IMR-90 (cell line): ENCODE measurements at regions not wholly inside any gene's neighbourhood (a gene's known extent, or its start where the extent isn't known, plus 50 kb on each side); places are given as distances from the start of the nearest gene placed in this dataset.

Experiments used
- ATAC-seq: fragments of 200-7000 bp; cut with Tn5 transposase; 2 replicates; pipeline ENCODE4 v1.9.1; 2020; ENCODE audit warnings: low read depth, mild to moderate bottlenecking, moderate library complexity
- BruUV-seq: library from RNA; stranded (reverse); fragments of 400-500 nt; replicated peaks from 2 replicates; lab custom pipeline; 2021; lab: Mats Ljungman, UMichigan
- CTCF ChIA-PET: fragments of 300-600 bp; formaldehyde crosslinking; extraction: SDS; loops from one replicate; lab custom pipeline; 2021; ENCODE audit warnings: antibody characterized with exemption; lab: Yijun Ruan, JAX
- POLR2A ChIA-PET: fragments of 300-600 bp; sonication (Branson Sonifier 250); formaldehyde crosslinking; loops from one replicate; lab custom pipeline; 2022; ENCODE audit warnings: antibody characterized with exemption; ENCODE audit not compliant: unreplicated experiment; lab: Charles Lee
- DNase-seq: peaks from one replicate; pipeline ENCODE4 v3.0.0; 2013
- H2AFZ ChIP-seq: replicated peaks from 2 replicates; pipeline ENCODE3; 2013; ENCODE audit warnings: low read length, mild to moderate bottlenecking; ENCODE audit not compliant: poor library complexity
- H2AK5ac ChIP-seq: 2 replicates; pipeline ENCODE4 v1.6.1; 2013; ENCODE audit warnings: low read depth, low read length, inconsistent platforms
- H2AK9ac ChIP-seq: replicated peaks from 2 replicates; pipeline ENCODE3; 2013; ENCODE audit warnings: mild to moderate bottlenecking, low read depth, low read length, moderate library complexity; ENCODE audit not compliant: poor library complexity
- H2BK120ac ChIP-seq: 2 replicates; pipeline ENCODE4 v1.6.1; 2013; ENCODE audit warnings: low read depth, low read length, inconsistent platforms
- H2BK15ac ChIP-seq: 3 replicates; pipeline ENCODE4 v1.6.1; 2013; ENCODE audit warnings: low read depth, low read length, inconsistent platforms
- H2BK20ac ChIP-seq: 2 replicates; pipeline ENCODE4 v1.6.1; 2013; ENCODE audit warnings: low read depth, mild to moderate bottlenecking, inconsistent platforms, low read length, moderate library complexity
- H2BK5ac ChIP-seq: 2 replicates; pipeline ENCODE4 v1.6.1; 2013; ENCODE audit warnings: mild to moderate bottlenecking, low read depth, low read length, inconsistent platforms; ENCODE audit not compliant: poor library complexity, severe bottlenecking
- H3K14ac ChIP-seq: replicated peaks from 2 replicates; pipeline ENCODE4 v1.6.1; 2013; ENCODE audit warnings: low read depth, low read length, inconsistent platforms
- H3K18ac ChIP-seq: 2 replicates; pipeline ENCODE4 v1.6.1; 2013; ENCODE audit warnings: low read depth, low read length, control low read depth
- H3K23ac ChIP-seq: 2 replicates; pipeline ENCODE4 v1.6.1; 2013; ENCODE audit warnings: low read depth, low read length, inconsistent platforms
- H3K27ac ChIP-seq: 2 replicates; pipeline ENCODE4 v1.5.1; 2013; ENCODE audit warnings: mild to moderate bottlenecking, control low read depth, low read length; ENCODE audit not compliant: insufficient read depth
- H3K27me3 ChIP-seq: 2 replicates; pipeline ENCODE4 v1.6.1; 2013; ENCODE audit warnings: low read length; ENCODE audit not compliant: control insufficient read depth, insufficient read depth
- H3K36me3 ChIP-seq: 2 replicates; pipeline ENCODE4 v1.6.1; 2013; ENCODE audit warnings: low read length, mixed read lengths; ENCODE audit not compliant: control insufficient read depth, insufficient read depth
- H3K4ac ChIP-seq: 2 replicates; pipeline ENCODE4 v1.6.1; 2013; ENCODE audit warnings: low read depth, low read length, inconsistent platforms
- H3K4me1 ChIP-seq: 2 replicates; pipeline ENCODE4 v1.6.1; 2013; ENCODE audit warnings: low read length, mixed read lengths; ENCODE audit not compliant: control insufficient read depth, insufficient read depth
- H3K4me2 ChIP-seq: 2 replicates; pipeline ENCODE4 v1.6.1; 2013; ENCODE audit warnings: low read depth, mild to moderate bottlenecking, control low read depth, low read length, moderate library complexity
- H3K4me3 ChIP-seq: 2 replicates; pipeline ENCODE4 v1.5.1; 2013; ENCODE audit warnings: low read depth, mild to moderate bottlenecking, control low read depth, low read length, moderate library complexity; ENCODE audit not compliant: insufficient read depth
- H3K56ac ChIP-seq: 2 replicates; pipeline ENCODE4 v1.6.1; 2013; ENCODE audit warnings: low read length, inconsistent platforms; ENCODE audit not compliant: insufficient read depth; ENCODE audit errors: extremely low read depth
- H3K79me1 ChIP-seq, 2 experiments: 2 replicates each; pipeline ENCODE4 v1.6.1; 2013; ENCODE audit warnings: low read length in 2 of 2, inconsistent platforms in 1 of 2, low read depth in 1 of 2
- H3K9ac ChIP-seq: 2 replicates; pipeline ENCODE4 v1.6.1; 2013; ENCODE audit warnings: low read depth, low read length, control low read depth
- H3K9me1 ChIP-seq: 2 replicates; pipeline ENCODE4 v1.6.1; 2013; ENCODE audit warnings: low read length, inconsistent platforms; ENCODE audit not compliant: insufficient read depth
- H3K9me3 ChIP-seq: 2 replicates; pipeline ENCODE4 v1.6.1; 2013; ENCODE audit warnings: low read length; ENCODE audit not compliant: control insufficient read depth, insufficient read depth
- H4K20me1 ChIP-seq: 2 replicates; pipeline ENCODE4 v1.6.1; 2013; ENCODE audit warnings: low read length, inconsistent platforms; ENCODE audit not compliant: insufficient read depth
- H4K5ac ChIP-seq: 2 replicates; pipeline ENCODE4 v1.6.1; 2013; ENCODE audit warnings: mild to moderate bottlenecking, low read depth, low read length, control low read depth
- H4K8ac ChIP-seq, 2 experiments: 2 replicates each; pipeline ENCODE4 v1.6.1; 2013; ENCODE audit warnings: low read depth in 2 of 2, low read length in 2 of 2, control low read depth in 1 of 2, inconsistent platforms in 1 of 2
- H4K91ac ChIP-seq: 2 replicates; pipeline ENCODE4 v1.6.1; 2013; ENCODE audit warnings: low read depth, low read length, inconsistent platforms; ENCODE audit not compliant: insufficient read depth
- CHD1 ChIP-seq: IDR thresholded peaks from 2 replicates; pipeline ENCODE4 v1.6.1; 2012; ENCODE audit warnings: low read depth, low read length, improper control_type of control experiment
- CTCF ChIP-seq: conservative IDR thresholded peaks from 2 replicates; pipeline ENCODE4 v1.5.1; 2012; ENCODE audit warnings: mild to moderate bottlenecking, low read depth, low read length, improper control_type of control experiment
- ELK1 ChIP-seq: fragments of 150-350 bp; IDR thresholded peaks from 2 replicates; pipeline ENCODE4 v1.6.1; 2016; ENCODE audit warnings: low read depth, mild to moderate bottlenecking, low read length, moderate library complexity, borderline replicate concordance
- FOS ChIP-seq: fragments of 150-350 bp; IDR thresholded peaks from 2 replicates; pipeline ENCODE4 v1.6.1; 2016; ENCODE audit warnings: low read depth, low read length
- MAFK ChIP-seq: IDR thresholded peaks from 2 replicates; pipeline ENCODE4 v1.6.1; 2012; ENCODE audit warnings: low read depth, low read length, improper control_type of control experiment
- MAZ ChIP-seq: IDR thresholded peaks from 2 replicates; pipeline ENCODE4 v1.6.1; 2012; ENCODE audit warnings: low read depth, mild to moderate bottlenecking, low read length, improper control_type of control experiment, moderate library complexity, borderline replicate concordance
- MXI1 ChIP-seq: IDR thresholded peaks from 2 replicates; pipeline ENCODE4 v1.6.1; 2012; ENCODE audit warnings: low read depth, mild to moderate bottlenecking, low read length, moderate library complexity, borderline replicate concordance
- NFE2L2 ChIP-seq: fragments of 150-350 bp; IDR thresholded peaks from 2 replicates; pipeline ENCODE4 v1.6.1; 2016; ENCODE audit warnings: low read depth, mild to moderate bottlenecking, low read length
- POLR2A ChIP-seq: IDR thresholded peaks from 2 replicates; pipeline ENCODE4 v1.6.1; 2012; ENCODE audit warnings: mild to moderate bottlenecking, low read depth, low read length
- RAD21 ChIP-seq: IDR thresholded peaks from 2 replicates; pipeline ENCODE4 v1.6.1; 2012; ENCODE audit warnings: low read length, improper control_type of control experiment
- RCOR1 ChIP-seq: IDR thresholded peaks from 2 replicates; pipeline ENCODE4 v1.6.1; 2012; ENCODE audit warnings: mild to moderate bottlenecking, low read length, improper control_type of control experiment; ENCODE audit not compliant: insufficient replicate concordance
- RFX5 ChIP-seq: IDR thresholded peaks from 2 replicates; pipeline ENCODE4 v1.8.0; 2012; ENCODE audit warnings: low read depth, mild to moderate bottlenecking, low read length, moderate library complexity
- SMC3 ChIP-seq: fragments of 150-350 bp; IDR thresholded peaks from 2 replicates; pipeline ENCODE4 v1.6.1; 2016; ENCODE audit warnings: low read depth, mild to moderate bottlenecking, antibody characterized with exemption, low read length, moderate library complexity
- USF2 ChIP-seq: fragments of 150-350 bp; IDR thresholded peaks from 2 replicates; pipeline ENCODE4 v1.6.1; 2017; ENCODE audit warnings: mild to moderate bottlenecking, antibody characterized with exemption, low read length, low read depth
- WGBS, 2 experiments: methylation state at CpG; one replicate each; pipeline versions ENCODE4 v1.1.5 to v1.1.7; 2013; ENCODE audit warnings: missing lambda C conversion rate in 2 of 2; ENCODE audit not compliant: insufficient read length in 1 of 2; ENCODE audit errors: extremely low coverage in 2 of 2; 5-methylcytosine and 5-hydroxymethylcytosine counted together
- dilution Hi-C: fragments of 300-500 bp; cut with HindIII; formaldehyde crosslinking; loops from one replicate; pipeline ENCODE4 v1.14.3; 2018; ENCODE audit warnings: low sequenced_read_pairs; ENCODE audit not compliant: unreplicated experiment
- in situ Hi-C: fragments of 300-500 bp; cut with MboI; formaldehyde crosslinking; loops from 3 replicates; pipeline ENCODE4 v1.14.3; 2019; ENCODE audit warnings: low sequenced_read_pairs, inconsistent platforms, mixed read lengths
- intact Hi-C: fragments of 100-400 bp; cut with micrococcal nuclease; formaldehyde crosslinking; loops from 2 replicates; pipeline ENCODE4 v1.10.0; 2022

GRCh38 chr11:87425943-87426342, 388.2 kb downstream of the TMEM135 start:
- peak overlapping the region; percentile 93 for H2BK20ac ChIP-seq
- ATAC-seq (peak; percentile 60), DNase-seq (peak; percentile 62)
- H2BK15ac ChIP-seq = no peak overlapping the region
- H4K8ac ChIP-seq = peak overlapping the region; percentile 21 to 64; a peak in 3 of 4 replicates
- H4K5ac ChIP-seq = peak overlapping the region; percentile 62; the same call in 1 of the 2 replicates
- no peaks in the 10 kb centered on the region for H3K79me1 ChIP-seq
- H3K4me3 ChIP-seq = no peak overlapping the region
- peak overlapping the region; percentile 97; the same call in 1 of the 2 replicates for H3K18ac ChIP-seq
- intact Hi-C loops (no loop called here), dilution Hi-C loops (no loop called here), in situ Hi-C loops (no loop called here)
- no peak overlapping the region for H3K9ac ChIP-seq
- no CpG with 5 or more reads among the region's 1 CpG for WGBS, 2 experiments
- no peaks in the 10 kb centered on the region for H3K36me3 ChIP-seq
- peak overlapping the region; percentile 31; the same call in 1 of the 2 replicates for H2AK5ac ChIP-seq
- peaks cover 11% of the 10 kb centered on the region for H3K9me1 ChIP-seq
- H3K9me3 ChIP-seq = no peaks in the 10 kb centered on the region
- ChIA-PET CTCF (no interaction called here), POLR2A (no interaction called here)
- peak overlapping the region; percentile 86 for H4K91ac ChIP-seq
- H2BK5ac ChIP-seq = peak overlapping the region; percentile 82
- TF ChIP-seq SMC3 (no peak), NFE2L2 (no peak), FOS (no peak), MAZ (no peak), RCOR1 (no peak), CTCF (no peak), USF2 (no peak), RFX5 (no peak), POLR2A (no peak), ELK1 (no peak), CHD1 (no peak), MAFK (no peak), MXI1 (no peak), RAD21 (no peak)
- H2AK9ac ChIP-seq = no peak overlapping the region
- no peak overlapping the region for H3K27ac ChIP-seq
- peaks cover 19% of the 10 kb centered on the region for H3K4me1 ChIP-seq
- peak overlapping the region; percentile 20; the same call in 1 of the 2 replicates for H3K4me2 ChIP-seq
- no peaks in the 10 kb centered on the region for H4K20me1 ChIP-seq
- H3K56ac ChIP-seq = peak overlapping the region; percentile 75; the same call in 1 of the 2 replicates
- no peak overlapping the region for H2AFZ ChIP-seq
- H3K23ac ChIP-seq = peak overlapping the region; percentile 73; the same call in 1 of the 2 replicates
- H2BK120ac ChIP-seq = peak overlapping the region; percentile 95
- H3K4ac ChIP-seq = peak overlapping the region; percentile 95
- no peaks in the 10 kb centered on the region for H3K27me3 ChIP-seq
- H3K14ac ChIP-seq = peak overlapping the region; percentile 77
- no TSS peak for BruUV-seq
